HG02973 (cell line): ENCODE measurements at regions not wholly inside any gene's neighbourhood (a gene's known extent, or its start where the extent isn't known, plus 50 kb on each side); places are given as distances from the start of the nearest gene placed in this dataset.
"Not testable (repeated sequence)": the region's sequence is repeated elsewhere in the genome, so short reads cannot be mapped to it uniquely, and the experiment has no call there.

Experiments
- ATAC-seq: cut with Tn5 transposase; IDR thresholded peaks from one replicate; pipeline ENCODE4 v1.9.1; 2021; ENCODE audit warnings: moderate library complexity; ENCODE audit not compliant: unreplicated experiment

DNA sequence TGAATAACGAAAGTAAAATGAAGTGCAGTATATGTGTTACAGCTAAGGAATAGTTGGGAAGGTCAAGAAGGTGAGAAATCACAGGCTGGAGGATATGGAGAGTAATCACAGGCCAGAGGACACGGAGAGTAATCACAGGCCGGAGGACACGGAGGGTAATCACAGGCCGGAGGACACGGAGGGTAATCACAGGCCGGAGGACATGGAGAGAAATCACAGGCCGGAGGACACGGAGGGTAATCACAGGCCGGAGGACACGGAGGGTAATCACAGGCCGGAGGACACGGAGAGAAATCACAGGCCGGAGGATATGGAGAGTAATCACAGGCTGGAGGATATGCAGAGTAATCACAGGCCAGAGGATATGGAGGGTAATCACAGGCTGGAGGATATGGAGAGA, 121.8 kb downstream of the BRMS1L start:
- ATAC-seq: not testable (repeated sequence)

DNA sequence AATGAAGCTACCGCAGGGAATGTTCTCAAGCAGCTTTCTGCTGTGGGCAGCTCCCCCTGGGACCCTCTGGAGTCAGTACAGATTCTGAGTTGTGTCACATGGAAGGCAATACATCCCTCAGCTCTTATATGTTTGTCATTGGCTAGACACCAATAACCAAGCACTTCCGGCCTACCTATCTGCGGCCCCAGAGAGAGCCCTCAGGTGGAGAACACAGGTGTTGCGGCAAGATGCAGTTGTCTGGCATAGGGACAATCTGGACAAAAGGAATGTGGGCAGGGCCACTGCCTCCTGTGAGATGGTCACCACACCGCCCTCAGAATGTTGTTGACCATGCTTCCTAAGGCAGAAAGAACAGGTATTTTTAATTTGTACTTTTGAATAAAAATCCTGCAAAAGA, 118.7 kb downstream of the BRMS1L start:
- no peak for ATAC-seq

DNA sequence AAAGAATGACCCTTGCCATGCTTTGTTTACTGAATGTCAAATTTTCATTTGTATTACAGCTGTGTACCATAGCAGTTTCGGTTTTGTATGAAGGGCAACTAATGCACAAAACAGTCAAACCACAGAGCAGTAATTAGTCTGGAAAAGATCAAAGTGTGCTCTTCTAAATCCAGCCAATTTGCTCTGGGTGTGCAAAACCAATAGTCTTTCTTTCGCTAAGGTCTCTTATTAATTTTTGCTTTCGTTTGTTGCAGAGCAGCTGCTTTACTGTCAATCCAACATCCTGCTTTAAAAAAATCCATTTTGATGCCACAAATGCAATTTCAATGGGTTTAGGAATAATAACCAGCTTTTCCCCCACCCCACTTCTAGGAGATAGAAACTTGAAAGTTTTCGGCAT, 114.2 kb downstream of the BRMS1L start:
- ATAC-seq: no peak

DNA sequence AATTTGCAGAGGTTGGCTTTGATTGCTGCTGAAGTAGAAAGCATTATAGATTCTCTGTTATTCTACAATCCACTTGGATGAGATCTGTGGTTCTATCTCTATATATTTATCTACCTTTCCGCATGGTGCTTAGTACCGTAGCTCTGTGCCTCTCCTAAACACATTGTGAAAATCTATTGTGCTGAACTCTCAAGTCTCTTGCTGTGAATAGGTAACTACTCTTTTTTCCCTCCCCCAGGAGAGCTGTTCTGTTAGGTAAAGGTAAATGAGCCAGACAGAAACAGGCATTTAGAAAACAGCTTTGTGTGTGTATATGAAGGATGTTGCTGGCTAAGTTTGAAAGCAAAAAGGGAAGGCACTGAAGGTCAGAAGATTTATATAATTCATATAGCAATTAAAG, 112.6 kb downstream of the BRMS1L start:
- no peak for ATAC-seq

DNA sequence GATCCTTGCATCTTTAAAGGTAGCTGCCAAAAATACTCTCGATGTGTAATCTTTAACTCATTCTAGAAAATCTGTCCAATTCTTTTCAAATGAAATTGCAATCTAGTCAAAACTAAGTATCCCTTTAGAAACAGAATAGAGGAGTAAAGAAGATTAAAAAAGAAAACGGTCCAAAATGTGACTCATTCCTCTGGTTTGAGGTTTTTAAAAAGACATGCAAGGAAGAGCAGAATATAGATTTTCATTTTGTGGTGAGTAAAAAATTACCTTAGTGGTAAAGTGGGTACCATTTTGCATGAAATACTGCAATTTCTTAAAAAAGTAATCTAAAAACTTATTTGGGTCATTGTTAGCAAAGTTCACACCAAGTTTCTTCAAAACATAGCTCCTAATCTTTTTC, 108.4 kb downstream of the BRMS1L start:
- peak; percentile 60 for ATAC-seq

DNA sequence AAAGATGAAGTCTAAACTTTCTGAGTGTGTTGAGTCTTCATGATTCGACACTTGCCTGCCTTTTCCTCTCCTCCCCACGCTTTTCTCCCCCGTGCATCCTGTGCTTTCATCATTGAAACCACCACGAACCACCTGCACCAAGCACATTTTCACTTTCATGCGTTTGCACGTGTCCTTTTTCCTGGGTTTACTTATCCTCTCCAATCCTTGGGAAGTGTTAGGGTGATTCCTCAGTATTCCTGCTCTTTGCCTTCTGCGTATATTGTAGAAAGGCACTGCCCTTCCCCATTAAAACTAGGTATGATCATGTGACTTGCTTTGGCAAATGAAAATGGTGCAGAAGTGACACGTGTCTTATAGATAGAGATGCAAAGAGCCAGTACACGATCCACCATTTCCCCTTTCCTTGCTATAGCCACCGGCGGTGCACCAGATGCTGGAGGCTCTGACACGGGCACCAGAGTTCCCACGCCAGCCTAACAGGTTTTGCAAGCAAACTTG, 106.6 kb downstream of the BRMS1L start:
- ATAC-seq: peak; percentile 72

DNA sequence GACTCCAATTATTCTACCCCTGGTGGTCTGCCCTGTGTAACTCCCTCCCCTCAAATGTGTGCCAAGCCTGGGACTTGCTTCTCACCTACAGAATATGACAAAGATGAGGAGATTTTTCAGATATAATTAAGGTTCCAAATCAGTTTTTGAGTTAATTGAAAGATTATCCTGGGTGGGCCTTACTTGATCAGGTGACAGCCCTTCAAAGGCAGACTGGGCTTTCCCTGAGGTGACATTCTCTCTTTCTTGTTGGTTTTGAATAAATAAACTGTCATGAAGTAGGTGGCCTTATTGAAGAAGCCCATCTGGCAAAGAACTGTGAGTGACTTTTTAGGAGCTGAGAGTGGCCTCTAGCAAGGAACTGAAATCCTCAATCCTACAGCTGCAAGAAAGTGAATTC, 106.0 kb downstream of the BRMS1L start:
- ATAC-seq: peak; percentile 15

DNA sequence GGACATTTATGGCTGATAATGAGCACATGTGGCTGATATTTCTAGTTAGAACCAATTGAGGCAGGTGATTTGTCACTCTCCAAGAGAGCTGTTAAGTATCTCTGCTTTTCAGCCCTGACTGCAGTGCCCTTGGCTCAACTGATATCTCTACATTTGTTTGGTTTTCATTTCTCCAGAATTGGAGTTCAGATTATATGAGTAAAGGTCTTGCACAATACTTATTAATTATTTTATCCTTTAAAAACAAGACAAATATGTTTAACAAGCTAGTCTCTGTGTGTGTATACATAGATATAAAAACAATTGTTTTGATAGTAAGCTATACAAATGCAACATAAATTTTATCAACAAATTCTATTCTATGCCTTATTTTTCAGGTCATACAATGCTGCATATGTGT, 105.2 kb downstream of the BRMS1L start:
- ATAC-seq: no peak

DNA sequence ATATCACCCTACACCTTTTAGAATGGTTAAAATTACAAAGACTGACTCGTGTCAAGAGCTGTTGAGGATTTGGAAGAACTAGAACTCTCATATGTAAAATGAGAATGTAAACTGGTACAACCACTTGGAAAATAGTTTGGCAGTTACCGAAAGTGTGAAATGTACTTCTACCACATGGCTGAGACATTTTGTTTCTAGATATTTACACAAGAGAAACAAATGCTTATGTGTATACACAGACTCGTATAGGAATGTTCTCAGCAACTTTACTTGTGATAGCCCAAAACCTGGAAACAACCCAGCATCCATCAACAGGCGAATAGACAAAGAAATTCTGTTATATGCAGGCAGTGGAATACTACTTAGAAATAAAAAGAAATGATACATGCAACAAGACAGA, 103.0 kb downstream of the BRMS1L start:
- no peak for ATAC-seq

DNA sequence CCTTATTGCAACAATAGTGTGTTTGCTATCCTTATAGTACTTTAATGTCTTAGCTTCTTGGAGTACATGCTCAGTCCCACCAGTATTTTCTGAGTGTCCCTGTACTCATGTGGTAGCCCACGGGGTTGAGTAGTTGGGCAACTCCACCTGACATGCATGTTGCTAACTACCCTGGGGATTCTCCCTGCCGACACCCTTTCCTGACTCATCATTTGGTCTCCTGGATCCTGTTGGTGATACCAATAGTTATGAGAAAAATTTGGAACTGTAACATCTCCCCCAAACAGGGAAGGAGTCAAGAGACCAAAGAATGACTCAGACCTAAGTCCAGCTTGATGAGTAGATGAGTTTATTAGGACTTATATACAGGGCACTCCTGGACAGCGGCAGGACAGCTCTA, 101.6 kb downstream of the BRMS1L start:
- ATAC-seq: no peak

DNA sequence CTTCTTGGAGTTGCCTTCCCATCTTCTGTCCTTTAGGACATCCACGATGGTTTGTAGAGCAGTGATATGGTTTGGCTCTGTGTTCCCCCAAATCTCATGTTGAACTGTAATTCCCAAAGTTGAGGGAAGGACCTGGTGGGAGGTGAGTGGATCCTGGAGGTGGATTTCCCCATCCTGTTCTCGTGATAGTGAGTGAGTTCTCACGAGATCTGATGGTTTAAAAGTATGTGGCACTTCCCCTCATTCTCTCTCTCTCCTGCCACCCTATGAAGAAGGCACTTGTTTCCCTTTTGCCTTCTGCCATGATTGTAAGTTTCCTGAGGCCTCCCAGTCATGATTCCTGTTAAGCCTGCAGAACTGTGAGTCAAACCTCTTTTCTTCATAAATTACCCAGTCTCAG, 99.2 kb downstream of the BRMS1L start:
- no peak for ATAC-seq

DNA sequence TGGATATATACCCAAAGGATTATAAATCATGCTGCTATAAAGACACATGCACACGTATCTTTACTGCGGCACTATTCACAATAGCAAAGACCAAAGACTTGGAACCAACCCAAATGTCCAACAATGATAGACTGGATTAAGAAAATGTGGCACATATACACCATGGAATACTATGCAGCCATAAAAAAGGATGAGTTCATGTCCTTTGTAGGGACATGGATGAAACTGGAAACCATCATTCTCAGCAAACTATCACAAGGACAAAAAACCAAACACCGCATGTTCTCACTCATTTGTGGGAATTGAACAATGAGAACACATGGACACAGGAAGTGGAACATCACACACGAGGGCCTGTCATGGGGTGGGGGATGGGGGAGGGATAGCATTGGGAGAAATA, 96.5 kb downstream of the BRMS1L start:
- ATAC-seq: not testable (repeated sequence)

DNA sequence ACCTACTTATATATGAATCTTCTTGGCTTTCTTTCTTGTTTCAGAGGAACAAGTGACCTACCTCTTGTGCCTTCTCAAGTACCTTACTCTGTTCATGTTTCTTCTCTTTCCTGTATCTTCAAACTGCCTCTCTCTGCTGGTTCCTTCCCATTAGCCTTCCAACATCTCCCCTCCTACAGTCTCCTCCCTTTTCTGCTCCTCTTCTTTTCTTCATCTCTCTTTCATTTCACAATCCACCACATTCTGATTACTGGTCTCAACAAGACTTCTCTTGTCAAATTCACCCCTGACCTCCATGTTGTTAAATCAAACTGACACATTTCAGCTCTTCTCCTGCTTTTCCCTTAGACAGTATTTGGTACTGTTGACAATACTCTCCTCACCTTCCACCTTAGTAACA, 95.6 kb downstream of the BRMS1L start:
- ATAC-seq: no peak
